CD4-positive, alpha-beta T cell treated with Interleukin-15 for 1 hour (primary cell): ENCODE measurements at regions not wholly inside any gene's neighbourhood (a gene's known extent, or its start where the extent isn't known, plus 50 kb on each side); places are given as distances from the start of the nearest gene placed in this dataset.

Experiments used
- DNase-seq: peaks from one replicate; pipeline ENCODE4 v3.0.0-alpha.2; 2020

GRCh38 chr22:27463121-27463660 lies 338.4 kb downstream of the MN1 start:
- no peak for DNase-seq

- no peak for DNase-seq
These were observed 335.3 kb downstream of the MN1 start for GRCh38 chr22:27466229-27466628.

GRCh38 chr22:27466778-27467438 lies 334.6 kb downstream of the MN1 start:
- no peak for DNase-seq

GRCh38 chr22:27467711-27468110 lies 333.8 kb downstream of the MN1 start:
- no peak for DNase-seq

GRCh38 chr22:27468712-27469111 lies 332.8 kb downstream of the MN1 start:
- no peak for DNase-seq

- DNase-seq: no peak
These were observed 331.3 kb downstream of the MN1 start for GRCh38 chr22:27470169-27470772.

- no peak for DNase-seq
These were observed 328.6 kb downstream of the MN1 start for GRCh38 chr22:27472975-27473374.

GRCh38 chr22:27473533-27473932 lies 328.0 kb downstream of the MN1 start:
- DNase-seq: no peak

GRCh38 chr22:27474112-27474571 lies 327.4 kb downstream of the MN1 start:
- no peak for DNase-seq

GRCh38 chr22:27474711-27475547 lies 326.6 kb downstream of the MN1 start:
- DNase-seq: no peak

- no peak for DNase-seq
These were observed 326.0 kb downstream of the MN1 start for GRCh38 chr22:27475548-27475897.

- DNase-seq: no peak
These were observed 325.2 kb downstream of the MN1 start for GRCh38 chr22:27476318-27476717.

- no peak for DNase-seq
These were observed 324.8 kb downstream of the MN1 start for GRCh38 chr22:27476729-27477128.

GRCh38 chr22:27477171-27477570 lies 324.4 kb downstream of the MN1 start:
- DNase-seq: no peak

- DNase-seq: no peak
These were observed 321.1 kb downstream of the MN1 start for GRCh38 chr22:27480487-27480886.

GRCh38 chr22:27482402-27482801 lies 319.2 kb downstream of the MN1 start:
- no peak for DNase-seq

- no peak for DNase-seq
These were observed 318.3 kb downstream of the MN1 start for GRCh38 chr22:27483095-27483785.

GRCh38 chr22:27485842-27486241 lies 315.7 kb downstream of the MN1 start:
- DNase-seq: no peak

- no peak for DNase-seq
These were observed 313.7 kb downstream of the MN1 start for GRCh38 chr22:27487600-27488452.

- DNase-seq: no peak
These were observed 312.9 kb downstream of the MN1 start for GRCh38 chr22:27488456-27489177.

- DNase-seq: no peak
These were observed 312.3 kb downstream of the MN1 start for GRCh38 chr22:27489178-27489675.
